ENCODE measurements at regions not wholly inside any gene's neighbourhood (a gene's known extent, or its start where the extent isn't known, plus 50 kb on each side); places are given as distances from the start of the nearest gene placed in this dataset.

GRCh38 chr13:80753866-80754265 lies 412.9 kb upstream of the SPRY2 start:
- POLR2A ChIA-PET = no interaction called here

GRCh38 chr13:80751854-80752253 lies 410.9 kb upstream of the SPRY2 start:
- no peak overlapping the region for H3K27ac ChIP-seq (ENCODE audit: extremely low read depth, low read depth, low read length)
- TF ChIP-seq ZSCAN30 (tag by site-specific recombination; IDR thresholded peaks at IDR 0.05) = no peak
- no peak for TF ChIP-seq ZBTB21 (tag by site-specific recombination; IDR thresholded peaks at IDR 0.05)
- TF ChIP-seq ZNF157 (tag by site-specific recombination; IDR thresholded peaks at IDR 0.05) = no peak
- no peak for TF ChIP-seq ZNF768 (tag by site-specific recombination; IDR thresholded peaks at IDR 0.05)
- no peak for TF ChIP-seq ZNF473 (tag by site-specific recombination; IDR thresholded peaks at IDR 0.05)
- TF ChIP-seq TCF7L2 (IDR thresholded peaks at IDR 0.05; ENCODE audit: borderline replicate concordance, low read depth, low read length) = no peak
- no peak for TF ChIP-seq WT1 (tag by site-specific recombination; IDR thresholded peaks at IDR 0.05)
- TF ChIP-seq ZNF398 (tag by site-specific recombination; IDR thresholded peaks at IDR 0.05) = no peak
- TF ChIP-seq ZSCAN18 (tag by site-specific recombination; IDR thresholded peaks at IDR 0.05) = no peak
- no peak for TF ChIP-seq ZNF747 (tag by site-specific recombination; IDR thresholded peaks at IDR 0.05)
- no peak for TF ChIP-seq ZBTB7A (tag by site-specific recombination; IDR thresholded peaks at IDR 0.05; ENCODE audit: low read depth)
- no peak for TF ChIP-seq REST (tag by site-specific recombination; IDR thresholded peaks at IDR 0.05)
- no peaks in the 10 kb centered on the region for H3K4me1 ChIP-seq (ENCODE audit: control insufficient read depth, insufficient read depth, low read length)
- no peaks in the 10 kb centered on the region for H3K9me3 ChIP-seq (ENCODE audit: control insufficient read depth, insufficient read depth, low read depth, low read length)
- ChIA-PET POLR2A (no interaction called here), CTCF (no interaction called here)
- no peak overlapping the region for H3K4me3 ChIP-seq (ENCODE audit: low read depth, low read length)
- no peaks in the 10 kb centered on the region for H3K36me3 ChIP-seq (ENCODE audit: control insufficient read depth in 2 of 2, insufficient read depth in 1 of 2, low read length in 2 of 2)

More at GRCh38 chr13:80753866-80754265, 412.9 kb upstream of the SPRY2 start:
- CTCF ChIA-PET = interaction anchor here (0.8 kb wide), 1 partner anchor 395 kb away, joined by 5 read pairs; no protein-coding TSS in a partner anchor
- no peaks in the 10 kb centered on the region for H3K4me1 ChIP-seq (ENCODE audit: control insufficient read depth, insufficient read depth, low read length)
- H3K36me3 ChIP-seq (ENCODE audit: control insufficient read depth in 2 of 2, insufficient read depth in 1 of 2, low read length in 2 of 2) = no peaks in the 10 kb centered on the region
- no peak overlapping the region for H3K27ac ChIP-seq (ENCODE audit: extremely low read depth, low read depth, low read length)
- no peaks in the 10 kb centered on the region for H3K9me3 ChIP-seq (ENCODE audit: control insufficient read depth, insufficient read depth, low read depth, low read length)
- no peak overlapping the region for H3K4me3 ChIP-seq (ENCODE audit: low read depth, low read length)
- TF ChIP-seq ZSCAN16 (tag by site-specific recombination; IDR thresholded peaks at IDR 0.05) = no peak
- no peak for TF ChIP-seq KLF9 (tag by site-specific recombination; IDR thresholded peaks at IDR 0.05; ENCODE audit: low read depth)
- TF ChIP-seq ZNF311 (tag by site-specific recombination; IDR thresholded peaks at IDR 0.05; ENCODE audit: borderline replicate concordance) = no peak
- TF ChIP-seq ZNF114 (tag by site-specific recombination; IDR thresholded peaks at IDR 0.05) = no peak
- no peak for TF ChIP-seq ZNF169 (tag by site-specific recombination; IDR thresholded peaks at IDR 0.05)
- no peak for TF ChIP-seq ZNF747 (tag by site-specific recombination; IDR thresholded peaks at IDR 0.05)
- TF ChIP-seq ZNF223 (tag by site-specific recombination; IDR thresholded peaks at IDR 0.05) = no peak
- TF ChIP-seq ZBTB49 (tag by site-specific recombination; IDR thresholded peaks at IDR 0.05; ENCODE audit: low read depth) = no peak
- TF ChIP-seq ZNF521 (tag by site-specific recombination; IDR thresholded peaks at IDR 0.05) = no peak
